Stimulated activated CD8-positive, alpha-beta memory T cell treated with anti-CD3 and anti-CD28 coated beads, Interleukin-7, amount 100 ng/mL, for 1 hour (primary cell): ENCODE measurements at regions not wholly inside any gene's neighbourhood (a gene's known extent, or its start where the extent isn't known, plus 50 kb on each side); places are given as distances from the start of the nearest gene placed in this dataset.
"Not testable (repeated sequence)": the region's sequence is repeated elsewhere in the genome, so short reads cannot be mapped to it uniquely, and the experiment has no call there.

Experiments
- DNase-seq, 2 donors: peaks; one replicate each; pipeline ENCODE4 v3.0.0-alpha.2; 2020; ENCODE audit warnings: low read depth in 2 of 2

GRCh38 chr6:140269591-140270165, 895.2 kb upstream of the CITED2 start:
- no peak for DNase-seq

- no peak for DNase-seq
Measured at GRCh38 chr6:140264431-140264830, 890.0 kb upstream of the CITED2 start.

- not testable (repeated sequence) for DNase-seq
Measured at GRCh38 chr6:140258302-140258701, 883.9 kb upstream of the CITED2 start.

- no peak for DNase-seq
Measured at GRCh38 chr6:140256248-140256647, 881.8 kb upstream of the CITED2 start.

- DNase-seq, result no peak
Measured at GRCh38 chr6:140253096-140253495, 878.6 kb upstream of the CITED2 start.

- DNase-seq, result no peak
Measured at GRCh38 chr6:140252099-140252498, 877.7 kb upstream of the CITED2 start.

GRCh38 chr6:140245296-140246040, 871.0 kb upstream of the CITED2 start:
- DNase-seq, result no peak

- no peak for DNase-seq
Measured at GRCh38 chr6:140237251-140237650, 862.8 kb upstream of the CITED2 start.

- DNase-seq, result no peak
Measured at GRCh38 chr6:140236732-140237131, 862.3 kb upstream of the CITED2 start.

GRCh38 chr6:140230282-140230681, 855.8 kb upstream of the CITED2 start:
- no peak for DNase-seq

GRCh38 chr6:140228491-140228890, 854.0 kb upstream of the CITED2 start:
- DNase-seq, result no peak

GRCh38 chr6:140226637-140227036, 852.2 kb upstream of the CITED2 start:
- no peak for DNase-seq

- no peak for DNase-seq
Measured at GRCh38 chr6:140225701-140226436, 851.4 kb upstream of the CITED2 start.

- no peak for DNase-seq
Measured at GRCh38 chr6:140217283-140217682, 842.8 kb upstream of the CITED2 start.

GRCh38 chr6:140209775-140210174, 835.3 kb upstream of the CITED2 start:
- no peak for DNase-seq

- DNase-seq, result no peak
Measured at GRCh38 chr6:140208286-140208685, 833.8 kb upstream of the CITED2 start.

- no peak for DNase-seq
Measured at GRCh38 chr6:140205795-140206593, 831.5 kb upstream of the CITED2 start.

GRCh38 chr6:140204154-140204553, 829.7 kb upstream of the CITED2 start:
- DNase-seq, result no peak

GRCh38 chr6:140203661-140204147, 829.3 kb upstream of the CITED2 start:
- DNase-seq, result no peak

GRCh38 chr6:140202964-140203515, 828.6 kb upstream of the CITED2 start:
- no peak for DNase-seq

- no peak for DNase-seq
Measured at GRCh38 chr6:140201787-140202458, 827.5 kb upstream of the CITED2 start.
